ENCODE measurements at regions not wholly inside any gene's neighbourhood (a gene's known extent, or its start where the extent isn't known, plus 50 kb on each side); places are given as distances from the start of the nearest gene placed in this dataset.

GRCh38 chr18:24677011-24677410 is 216.6 kb downstream of the HRH4 start:
- no peak for DNase-seq (ENCODE audit: low read depth in 2 of 2)
- H3K4me3 ChIP-seq (replicated peaks in 1 of 2; ENCODE audit: low read depth in 2 of 2, low read length in 2 of 2) = no peak overlapping the region
- TF ChIP-seq, protein P1, sequence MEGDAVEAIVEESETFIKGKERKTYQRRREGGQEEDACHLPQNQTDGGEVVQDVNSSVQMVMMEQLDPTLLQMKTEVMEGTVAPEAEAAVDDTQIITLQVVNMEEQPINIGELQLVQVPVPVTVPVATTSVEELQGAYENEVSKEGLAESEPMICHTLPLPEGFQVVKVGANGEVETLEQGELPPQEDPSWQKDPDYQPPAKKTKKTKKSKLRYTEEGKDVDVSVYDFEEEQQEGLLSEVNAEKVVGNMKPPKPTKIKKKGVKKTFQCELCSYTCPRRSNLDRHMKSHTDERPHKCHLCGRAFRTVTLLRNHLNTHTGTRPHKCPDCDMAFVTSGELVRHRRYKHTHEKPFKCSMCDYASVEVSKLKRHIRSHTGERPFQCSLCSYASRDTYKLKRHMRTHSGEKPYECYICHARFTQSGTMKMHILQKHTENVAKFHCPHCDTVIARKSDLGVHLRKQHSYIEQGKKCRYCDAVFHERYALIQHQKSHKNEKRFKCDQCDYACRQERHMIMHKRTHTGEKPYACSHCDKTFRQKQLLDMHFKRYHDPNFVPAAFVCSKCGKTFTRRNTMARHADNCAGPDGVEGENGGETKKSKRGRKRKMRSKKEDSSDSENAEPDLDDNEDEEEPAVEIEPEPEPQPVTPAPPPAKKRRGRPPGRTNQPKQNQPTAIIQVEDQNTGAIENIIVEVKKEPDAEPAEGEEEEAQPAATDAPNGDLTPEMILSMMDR (IDR thresholded peaks at IDR 0.05; ENCODE audit: low read depth, low read length) = no peak

- TF ChIP-seq, protein P1 (IDR thresholded peaks at IDR 0.05; ENCODE audit: low read depth, low read length) = no peak
- H3K4me3 ChIP-seq (replicated peaks in 1 of 2; ENCODE audit: low read depth in 2 of 2, low read length in 2 of 2) = no peak overlapping the region
- DNase-seq (ENCODE audit: low read depth in 2 of 2) = no peak
These were observed 217.7 kb downstream of the HRH4 start for GRCh38 chr18:24678107-24678506.

GRCh38 chr18:24678626-24679025 is 218.2 kb downstream of the HRH4 start:
- no peak overlapping the region for H3K4me3 ChIP-seq (replicated peaks in 1 of 2; ENCODE audit: low read depth in 2 of 2, low read length in 2 of 2)

DNA sequence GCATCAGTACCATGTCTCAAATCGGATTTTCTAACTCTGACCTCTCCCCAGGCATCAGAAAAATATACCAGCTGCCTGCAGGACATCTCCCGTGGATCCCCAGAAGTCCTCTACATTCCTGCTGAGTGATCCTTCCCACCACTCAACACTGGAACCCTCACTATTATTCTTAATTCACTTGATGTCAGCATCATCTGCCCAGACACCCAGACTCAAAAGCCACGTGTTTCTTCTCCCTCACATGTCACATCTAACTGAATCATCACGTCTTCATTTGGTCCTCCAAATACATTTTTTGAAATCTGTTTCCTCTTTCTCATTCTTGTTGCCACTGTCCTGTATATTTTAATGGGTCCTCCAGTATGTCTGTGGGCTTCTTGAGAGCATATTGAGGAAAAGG is 218.6 kb downstream of the HRH4 start:
- TF ChIP-seq, protein P1 (IDR thresholded peaks at IDR 0.05; ENCODE audit: low read depth, low read length) = no peak
- H3K4me3 ChIP-seq (replicated peaks in 1 of 2; ENCODE audit: low read depth in 2 of 2, low read length in 2 of 2) = no peak overlapping the region
- no peak for DNase-seq (ENCODE audit: low read depth in 2 of 2)

More at GRCh38 chr18:24678626-24679025, 218.2 kb downstream of the HRH4 start:
- TF ChIP-seq, protein P1 (IDR thresholded peaks at IDR 0.05; ENCODE audit: low read depth, low read length) = no peak
- no peak for DNase-seq (ENCODE audit: low read depth in 2 of 2)

GRCh38 chr18:24683925-24684324 is 223.5 kb downstream of the HRH4 start:
- no peak for DNase-seq (ENCODE audit: low read depth in 2 of 2)
- TF ChIP-seq, protein P1 (IDR thresholded peaks at IDR 0.05; ENCODE audit: low read depth, low read length) = no peak
- no peak overlapping the region for H3K4me3 ChIP-seq (replicated peaks in 1 of 2; ENCODE audit: low read depth in 2 of 2, low read length in 2 of 2)

DNA sequence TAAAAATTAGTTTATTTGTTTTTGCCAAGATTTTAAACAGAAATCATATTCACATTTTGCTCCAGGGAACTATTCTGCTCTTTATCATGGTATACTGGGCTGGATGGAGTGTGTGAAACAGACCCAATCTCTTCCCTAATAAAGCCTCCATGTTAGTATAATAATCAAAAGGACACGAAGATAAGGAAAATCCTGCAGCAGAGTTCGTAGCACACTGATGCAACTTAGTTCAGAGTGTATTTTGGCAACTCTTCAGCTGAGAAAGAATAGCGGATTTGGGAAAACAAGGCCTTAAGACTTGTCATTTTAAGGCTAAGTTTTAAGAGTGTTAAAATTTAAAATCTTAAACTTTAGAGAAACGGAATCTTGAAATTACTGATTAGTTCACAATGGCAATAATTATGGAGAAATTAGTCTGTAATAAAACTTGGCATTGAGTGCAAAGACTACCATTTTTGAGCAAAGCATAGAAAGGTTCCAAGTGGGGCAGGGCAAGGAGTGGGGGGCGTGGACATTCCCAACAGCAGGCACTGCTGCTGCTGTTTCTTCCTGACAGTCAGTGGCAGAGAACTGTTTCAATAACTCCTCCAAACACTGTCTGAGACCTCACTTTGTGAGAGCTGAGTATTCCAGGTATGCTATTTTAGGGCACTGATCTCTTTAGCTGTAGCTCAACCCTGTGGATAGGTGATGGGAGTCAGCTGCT is 225.0 kb downstream of the HRH4 start:
- H3K4me3 ChIP-seq (replicated peaks in 1 of 2; ENCODE audit: low read depth in 2 of 2, low read length in 2 of 2) = no peak overlapping the region
- TF ChIP-seq, protein P1 (IDR thresholded peaks at IDR 0.05; ENCODE audit: low read depth, low read length) = no peak
- DNase-seq (ENCODE audit: low read depth in 2 of 2) = peak in 1 of 2 donors; percentile 4

DNA sequence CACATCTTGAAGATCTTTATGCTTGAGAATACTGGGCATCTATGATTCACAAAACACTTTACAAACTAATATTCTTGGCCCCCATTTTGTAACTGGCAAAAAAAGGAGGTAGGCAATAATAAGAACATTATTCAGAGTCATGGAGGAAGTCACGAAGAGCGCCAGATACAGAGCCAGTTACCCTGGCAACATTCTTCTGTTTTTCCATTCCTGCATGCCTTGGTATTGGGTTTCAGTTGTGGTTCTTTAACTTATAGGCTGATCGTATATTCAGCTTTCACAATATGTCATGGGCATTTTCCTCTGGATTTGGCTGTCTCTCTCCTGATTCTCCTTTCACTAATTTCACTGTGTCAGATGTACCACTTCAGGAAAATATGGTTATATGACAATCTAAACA is 234.7 kb downstream of the HRH4 start:
- TF ChIP-seq, protein P1 (IDR thresholded peaks at IDR 0.05; ENCODE audit: low read depth, low read length) = no peak
- H3K4me3 ChIP-seq (replicated peaks in 1 of 2; ENCODE audit: low read depth in 2 of 2, low read length in 2 of 2) = no peak overlapping the region
- DNase-seq (ENCODE audit: low read depth in 2 of 2) = no peak

Measured in cardiac fibroblast (primary cell).